Vagina (tissue), 2 donors: ENCODE measurements at regions not wholly inside any gene's neighbourhood (a gene's known extent, or its start where the extent isn't known, plus 50 kb on each side); places are given as distances from the start of the nearest gene placed in this dataset.

Experiments used
- POLR2A ChIP-seq, 2 donors: fragments of 450-650 bp; IDR thresholded peaks; one replicate each; pipeline ENCODE4 v1.6.1; 2017; ENCODE audit warnings: antibody characterized with exemption in 2 of 2, mild to moderate bottlenecking in 2 of 2, moderate library complexity in 2 of 2
- POLR2AphosphoS5 ChIP-seq, 2 donors: sonication (generic); formaldehyde crosslinking; IDR thresholded peaks; one replicate each; pipeline ENCODE4 v1.9.0; 2017; ENCODE audit warnings: antibody characterized with exemption in 2 of 2, mild to moderate bottlenecking in 2 of 2, low read depth in 1 of 2; ENCODE audit not compliant: insufficient read depth in 1 of 2
- TF ChIP-seq, protein P1 (sequence below), 3 experiments: fragments of 450-650 bp in 2 of 3; fragments of 200-600 bp in 1 of 3; sonication (generic) in 1 of 3; IDR thresholded peaks; one replicate each; pipeline ENCODE4 v1.5.1; 2017 to 2019; ENCODE audit warnings: antibody characterized with exemption in 3 of 3, mild to moderate bottlenecking in 2 of 3, moderate library complexity in 2 of 3

DNA sequence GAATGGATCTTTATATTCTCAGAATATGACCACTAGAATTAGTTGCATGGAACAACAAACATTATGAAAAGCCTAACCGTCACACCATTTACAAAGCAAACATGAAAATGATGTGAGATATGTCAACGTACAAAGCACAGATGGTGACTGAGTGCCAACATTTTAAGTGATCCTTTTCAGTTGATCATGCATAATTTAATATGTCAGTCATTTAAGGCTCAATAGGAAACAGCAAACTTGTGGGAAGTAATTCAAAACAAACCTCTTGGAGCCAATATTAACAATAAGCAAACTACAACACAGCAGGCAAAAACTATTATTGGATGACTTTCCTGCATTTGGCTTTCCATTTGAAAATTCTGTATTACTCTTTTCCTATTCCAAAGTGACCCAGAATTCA is 277.6 kb downstream of the SLITRK6 start:
- TF ChIP-seq POLR2AphosphoS5 (IDR thresholded peaks at IDR 0.05; ENCODE audit: insufficient read depth in 1 of 2, low read depth in 1 of 2) (no peak), POLR2A (IDR thresholded peaks at IDR 0.05) (no peak)
- TF ChIP-seq, protein P1, sequence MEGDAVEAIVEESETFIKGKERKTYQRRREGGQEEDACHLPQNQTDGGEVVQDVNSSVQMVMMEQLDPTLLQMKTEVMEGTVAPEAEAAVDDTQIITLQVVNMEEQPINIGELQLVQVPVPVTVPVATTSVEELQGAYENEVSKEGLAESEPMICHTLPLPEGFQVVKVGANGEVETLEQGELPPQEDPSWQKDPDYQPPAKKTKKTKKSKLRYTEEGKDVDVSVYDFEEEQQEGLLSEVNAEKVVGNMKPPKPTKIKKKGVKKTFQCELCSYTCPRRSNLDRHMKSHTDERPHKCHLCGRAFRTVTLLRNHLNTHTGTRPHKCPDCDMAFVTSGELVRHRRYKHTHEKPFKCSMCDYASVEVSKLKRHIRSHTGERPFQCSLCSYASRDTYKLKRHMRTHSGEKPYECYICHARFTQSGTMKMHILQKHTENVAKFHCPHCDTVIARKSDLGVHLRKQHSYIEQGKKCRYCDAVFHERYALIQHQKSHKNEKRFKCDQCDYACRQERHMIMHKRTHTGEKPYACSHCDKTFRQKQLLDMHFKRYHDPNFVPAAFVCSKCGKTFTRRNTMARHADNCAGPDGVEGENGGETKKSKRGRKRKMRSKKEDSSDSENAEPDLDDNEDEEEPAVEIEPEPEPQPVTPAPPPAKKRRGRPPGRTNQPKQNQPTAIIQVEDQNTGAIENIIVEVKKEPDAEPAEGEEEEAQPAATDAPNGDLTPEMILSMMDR (IDR thresholded peaks at IDR 0.05) = no peak
